ENCODE measurements at regions not wholly inside any gene's neighbourhood (a gene's known extent, or its start where the extent isn't known, plus 50 kb on each side); places are given as distances from the start of the nearest gene placed in this dataset.

DNA sequence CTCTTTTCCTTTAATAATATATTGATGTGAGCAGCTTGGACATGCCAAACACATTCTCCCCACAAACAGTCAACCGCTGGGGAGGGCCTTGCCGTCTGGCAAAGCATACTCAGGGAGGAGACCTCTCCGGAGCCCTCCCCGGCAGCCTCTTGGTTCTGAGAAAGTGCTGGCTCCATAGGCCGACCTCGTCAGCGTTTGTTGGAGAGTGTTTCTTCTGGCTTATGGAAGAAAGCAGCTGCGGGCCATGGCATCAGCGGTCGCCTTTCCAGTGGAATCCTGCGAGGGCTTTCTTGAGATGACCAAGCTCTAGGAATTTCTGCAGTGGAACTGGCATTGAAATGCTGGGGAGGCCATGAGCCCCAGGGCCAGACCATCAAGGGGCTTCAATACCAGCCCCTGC lies 405.7 kb upstream of the IRX4 start:
- TF ChIP-seq CTCF (IDR thresholded peaks at IDR 0.05; ENCODE audit: low read depth, low read length, poor library complexity, severe bottlenecking) = no peak
- no peak for TF ChIP-seq EZH2phosphoT487 (IDR thresholded peaks at IDR 0.05; ENCODE audit: borderline replicate concordance, low read length)

All from DOHH2 (cell line).